Activated T-helper 2 cell treated with anti-CD3 and anti-CD28 coated beads, Interferon-gamma antibody, Interleukin-2, Interleukin-4, amounts not matched to agents 10 μg/mL and 5 μg/mL and 100 μg/mL, durations not matched to agents 14 hours and 24 hours and 36 hours (primary cell): ENCODE measurements at regions not wholly inside any gene's neighbourhood (a gene's known extent, or its start where the extent isn't known, plus 50 kb on each side); places are given as distances from the start of the nearest gene placed in this dataset.
"Not testable (repeated sequence)": the region's sequence is repeated elsewhere in the genome, so short reads cannot be mapped to it uniquely, and the experiment has no call there.

Source experiments
- DNase-seq: peaks from one replicate; pipeline ENCODE4 v3.0.0; 2021; ENCODE audit warnings: low spot score
- H3K27ac Mint-ChIP-seq: one replicate; pipeline ENCODE4 v1.8.0; 2021; ENCODE audit warnings: mixed read lengths
- H3K27me3 Mint-ChIP-seq: one replicate; pipeline ENCODE4 v1.8.0; 2021; ENCODE audit warnings: low read depth, mixed read lengths
- H3K36me3 Mint-ChIP-seq: one replicate; pipeline ENCODE4 v1.8.0; 2021; ENCODE audit warnings: low read depth, mixed read lengths
- H3K4me1 Mint-ChIP-seq: one replicate; pipeline ENCODE4 v1.8.0; 2021; ENCODE audit warnings: low read depth, mixed read lengths
- H3K4me3 Mint-ChIP-seq: one replicate; pipeline ENCODE4 v1.8.0; 2021; ENCODE audit warnings: low read depth, mild to moderate bottlenecking, moderate library complexity, mixed read lengths
- H3K9me3 Mint-ChIP-seq: one replicate; pipeline ENCODE4 v1.8.0; 2021; ENCODE audit warnings: mixed read lengths
- intact Hi-C: fragments of 100-400 bp; cut with micrococcal nuclease; formaldehyde crosslinking; loops from one replicate; pipeline ENCODE4 v1.15.1; 2023

- Mint-ChIP-seq H3K27ac (no peak overlapping the region), H3K4me3 (no peak overlapping the region), H3K27me3 (peaks cover 10% of the 10 kb centered on the region), H3K9me3 (no peaks in the 10 kb centered on the region), H3K4me1 (no peaks in the 10 kb centered on the region), H3K36me3 (no peaks in the 10 kb centered on the region)
- intact Hi-C loops = no loop called here
- DNase-seq = no peak
These were observed 116.6 kb upstream of the ADRA1B start for GRCh38 chr5:159799701-159800100.

- no peak overlapping the region for H3K27ac Mint-ChIP-seq
- intact Hi-C loops = no loop called here
- no peaks in the 10 kb centered on the region for H3K36me3 Mint-ChIP-seq
- peaks cover 2% of the 10 kb centered on the region for H3K4me1 Mint-ChIP-seq
- DNase-seq = no peak
- peaks cover 11% of the 10 kb centered on the region for H3K27me3 Mint-ChIP-seq
- no peak overlapping the region for H3K4me3 Mint-ChIP-seq
- H3K9me3 Mint-ChIP-seq = no peaks in the 10 kb centered on the region
These were observed 116.0 kb upstream of the ADRA1B start for GRCh38 chr5:159800131-159800840.

GRCh38 chr5:159801303-159801702 is 115.0 kb upstream of the ADRA1B start:
- H3K36me3 Mint-ChIP-seq = no peaks in the 10 kb centered on the region
- H3K27me3 Mint-ChIP-seq = peaks cover 11% of the 10 kb centered on the region
- intact Hi-C loops = no loop called here
- peaks cover under 1% of the 10 kb centered on the region for H3K9me3 Mint-ChIP-seq
- no peak overlapping the region for H3K4me3 Mint-ChIP-seq
- H3K4me1 Mint-ChIP-seq = peaks cover 2% of the 10 kb centered on the region
- no peak overlapping the region for H3K27ac Mint-ChIP-seq
- no peak for DNase-seq

GRCh38 chr5:159802661-159803060 is 113.6 kb upstream of the ADRA1B start:
- intact Hi-C loops = no loop called here

GRCh38 chr5:159804121-159804520 is 112.2 kb upstream of the ADRA1B start:
- Mint-ChIP-seq H3K27ac (no peak overlapping the region), H3K27me3 (peaks cover 11% of the 10 kb centered on the region), H3K4me3 (no peak overlapping the region), H3K36me3 (no peaks in the 10 kb centered on the region), H3K9me3 (peaks cover 6% of the 10 kb centered on the region), H3K4me1 (peaks cover 2% of the 10 kb centered on the region)
- DNase-seq = no peak
- intact Hi-C loops = no loop called here

More at GRCh38 chr5:159802661-159803060, 113.6 kb upstream of the ADRA1B start:
- Mint-ChIP-seq H3K27me3 (peaks cover 11% of the 10 kb centered on the region), H3K4me1 (peaks cover 2% of the 10 kb centered on the region), H3K9me3 (peaks cover 6% of the 10 kb centered on the region), H3K27ac (no peak overlapping the region), H3K36me3 (no peaks in the 10 kb centered on the region), H3K4me3 (no peak overlapping the region)
- DNase-seq = no peak

GRCh38 chr5:159805021-159805420 is 111.3 kb upstream of the ADRA1B start:
- intact Hi-C loops = no loop called here
- H3K27ac Mint-ChIP-seq = no peak overlapping the region
- DNase-seq = no peak
- H3K4me3 Mint-ChIP-seq = no peak overlapping the region
- H3K36me3 Mint-ChIP-seq = no peaks in the 10 kb centered on the region
- peaks cover 6% of the 10 kb centered on the region for H3K9me3 Mint-ChIP-seq
- H3K27me3 Mint-ChIP-seq = peaks cover 11% of the 10 kb centered on the region
- H3K4me1 Mint-ChIP-seq = peaks cover 2% of the 10 kb centered on the region

- H3K4me3 Mint-ChIP-seq, H3K4me1 Mint-ChIP-seq, intact Hi-C loops, H3K27me3 Mint-ChIP-seq, DNase-seq, H3K27ac Mint-ChIP-seq, H3K9me3 Mint-ChIP-seq, H3K36me3 Mint-ChIP-seq: not testable (repeated sequence)
These were observed 109.1 kb upstream of the ADRA1B start for GRCh38 chr5:159807135-159807534.

GRCh38 chr5:159807586-159807985 is 108.7 kb upstream of the ADRA1B start:
- no peak for DNase-seq
- Mint-ChIP-seq H3K27me3 (peaks cover 8% of the 10 kb centered on the region), H3K27ac (no peak overlapping the region), H3K9me3 (peaks cover 6% of the 10 kb centered on the region), H3K4me3 (no peak overlapping the region), H3K36me3 (no peaks in the 10 kb centered on the region), H3K4me1 (peaks cover 2% of the 10 kb centered on the region)
- intact Hi-C loops = no loop called here

- no peak for DNase-seq
- intact Hi-C loops = no loop called here
- no peak overlapping the region for H3K4me3 Mint-ChIP-seq
- peaks cover 3% of the 10 kb centered on the region for H3K4me1 Mint-ChIP-seq
- peaks cover 4% of the 10 kb centered on the region for H3K27me3 Mint-ChIP-seq
- H3K9me3 Mint-ChIP-seq = peaks cover 2% of the 10 kb centered on the region
- no peaks in the 10 kb centered on the region for H3K36me3 Mint-ChIP-seq
- no peak overlapping the region for H3K27ac Mint-ChIP-seq
These were observed 104.6 kb upstream of the ADRA1B start for GRCh38 chr5:159811712-159812111.

GRCh38 chr5:159812759-159813158 is 103.5 kb upstream of the ADRA1B start:
- H3K36me3 Mint-ChIP-seq, H3K4me3 Mint-ChIP-seq, DNase-seq, intact Hi-C loops, H3K9me3 Mint-ChIP-seq, H3K4me1 Mint-ChIP-seq, H3K27me3 Mint-ChIP-seq, H3K27ac Mint-ChIP-seq: not testable (repeated sequence)

- DNase-seq = no peak
- Mint-ChIP-seq H3K27me3 (peaks cover 3% of the 10 kb centered on the region), H3K27ac (no peak overlapping the region), H3K4me1 (peaks cover 3% of the 10 kb centered on the region), H3K4me3 (no peak overlapping the region), H3K36me3 (no peaks in the 10 kb centered on the region), H3K9me3 (no peaks in the 10 kb centered on the region)
- intact Hi-C loops = no loop called here
These were observed 102.1 kb upstream of the ADRA1B start for GRCh38 chr5:159814222-159814621.

GRCh38 chr5:159814805-159815585 is 101.3 kb upstream of the ADRA1B start:
- H3K27ac Mint-ChIP-seq = no peak overlapping the region

GRCh38 chr5:159817262-159818029 is 98.8 kb upstream of the ADRA1B start:
- no peak for DNase-seq
- Mint-ChIP-seq H3K27ac (no peak overlapping the region), H3K9me3 (no peaks in the 10 kb centered on the region), H3K4me3 (no peak overlapping the region), H3K27me3 (peaks cover 6% of the 10 kb centered on the region), H3K36me3 (no peaks in the 10 kb centered on the region), H3K4me1 (peaks cover 3% of the 10 kb centered on the region)
- intact Hi-C loops = no loop called here

More at GRCh38 chr5:159814805-159815585, 101.3 kb upstream of the ADRA1B start:
- H3K27me3 Mint-ChIP-seq = peaks cover 3% of the 10 kb centered on the region
- H3K4me1 Mint-ChIP-seq = peaks cover 3% of the 10 kb centered on the region
- DNase-seq = no peak
- H3K9me3 Mint-ChIP-seq = no peaks in the 10 kb centered on the region
- intact Hi-C loops = no loop called here
- no peak overlapping the region for H3K4me3 Mint-ChIP-seq
- H3K36me3 Mint-ChIP-seq = no peaks in the 10 kb centered on the region
